ENCODE measurements at regions not wholly inside any gene's neighbourhood (a gene's known extent, or its start where the extent isn't known, plus 50 kb on each side); places are given as distances from the start of the nearest gene placed in this dataset.

DNA sequence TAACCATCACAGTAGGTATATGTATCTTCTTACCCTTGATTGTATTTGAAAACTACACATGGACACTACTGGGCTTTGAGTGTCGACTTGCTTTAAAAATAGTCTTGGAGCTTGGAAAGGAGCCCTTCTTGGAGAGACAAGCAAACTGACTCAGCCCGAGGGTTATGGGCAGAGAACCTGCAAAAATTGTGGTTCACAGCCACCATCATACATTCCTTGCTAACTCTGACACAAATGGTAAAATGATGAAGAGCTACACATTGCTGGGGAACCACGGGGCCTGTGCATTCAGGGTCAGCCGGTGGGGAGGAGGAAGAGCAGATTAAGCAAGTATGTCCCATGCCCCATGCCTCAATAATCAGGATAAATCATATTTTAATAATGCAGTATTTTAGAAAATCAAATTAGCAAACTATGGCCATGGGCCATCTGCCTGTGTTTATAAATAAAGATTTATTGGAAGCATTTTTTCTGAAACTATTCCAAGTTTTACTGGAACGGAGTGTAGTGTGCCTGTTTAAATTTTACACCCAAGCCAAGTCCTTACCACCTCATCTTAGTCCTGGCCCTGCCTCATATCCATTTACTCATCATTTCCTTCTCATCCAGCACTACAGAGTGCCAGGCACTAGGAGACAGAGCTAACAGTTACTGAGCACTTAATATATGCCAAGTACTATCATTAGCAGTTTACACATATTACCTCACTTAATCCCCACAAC, 195.7 kb downstream of the PALM2AKAP2 start:
- H3K27ac Mint-ChIP-seq, result no peak overlapping the region
- H3K4me1 Mint-ChIP-seq (ENCODE audit: low read depth), result peaks cover 20% of the 10 kb centered on the region
- H3K36me3 Mint-ChIP-seq (ENCODE audit: low read depth), result no peaks in the 10 kb centered on the region
- no peak for TF ChIP-seq CTCF (IDR thresholded peaks at IDR 0.05)
- CTCF ChIA-PET, result no interaction called here
- intact Hi-C loops (cut with micrococcal nuclease), result no loop called here
- POLR2A ChIA-PET, result no interaction called here
- no peak overlapping the region for H3K4me3 Mint-ChIP-seq
- no peaks in the 10 kb centered on the region for H3K27me3 Mint-ChIP-seq
- no peak for ATAC-seq
- no peak for DNase-seq
- H3K9me3 Mint-ChIP-seq, result no peaks in the 10 kb centered on the region

DNA sequence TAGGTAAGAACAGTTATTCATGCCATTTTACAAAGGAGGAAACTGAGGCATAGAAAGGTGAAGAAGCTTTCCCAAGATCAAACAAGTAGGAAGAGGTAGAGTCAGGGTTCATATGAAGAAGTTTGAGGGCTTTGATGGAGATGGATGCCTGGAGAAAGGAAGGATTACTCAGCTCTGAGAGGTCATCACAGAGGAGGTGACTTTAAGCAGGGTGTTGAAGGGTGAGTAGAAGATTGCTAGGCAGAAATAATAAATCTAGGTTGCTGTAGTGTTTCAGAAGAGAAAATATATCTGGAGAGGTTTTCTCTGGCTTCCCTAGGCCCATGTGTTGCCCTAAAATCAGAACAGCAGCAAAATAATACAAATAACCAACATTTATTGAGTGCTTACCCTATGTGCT, 196.3 kb downstream of the PALM2AKAP2 start:
- intact Hi-C loops (cut with micrococcal nuclease), result no loop called here
- Mint-ChIP-seq H3K9me3 (no peaks in the 10 kb centered on the region), H3K36me3 (ENCODE audit: low read depth) (no peaks in the 10 kb centered on the region), H3K4me3 (no peak overlapping the region), H3K27me3 (no peaks in the 10 kb centered on the region), H3K4me1 (ENCODE audit: low read depth) (peaks cover 20% of the 10 kb centered on the region), H3K27ac (no peak overlapping the region)
- no peak for TF ChIP-seq CTCF (IDR thresholded peaks at IDR 0.05)
- CTCF ChIA-PET, result no interaction called here
- ATAC-seq (no peak), DNase-seq (no peak)
- POLR2A ChIA-PET, result no interaction called here

DNA sequence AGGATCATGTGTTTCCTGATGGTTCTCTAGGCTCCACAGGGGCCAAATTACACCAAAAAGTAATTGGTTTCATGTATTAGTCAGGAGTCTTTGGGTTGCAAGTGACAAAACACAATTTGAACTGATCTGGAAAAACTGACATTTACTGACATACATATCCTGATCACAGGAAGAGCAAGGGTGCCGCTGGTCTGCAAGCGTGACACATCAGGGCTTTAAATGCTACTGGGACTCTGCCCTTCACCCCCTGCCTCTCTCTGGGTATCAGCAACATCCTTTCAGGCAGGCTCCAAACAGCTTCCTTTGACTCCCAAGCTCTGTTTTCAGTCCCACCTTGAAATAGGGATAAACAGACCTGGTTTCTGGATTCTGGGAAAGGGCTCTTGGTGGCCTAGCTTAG, 197.5 kb downstream of the PALM2AKAP2 start:
- ChIA-PET CTCF (no interaction called here), POLR2A (no interaction called here)
- Mint-ChIP-seq H3K9me3 (peaks cover 6% of the 10 kb centered on the region), H3K4me3 (no peak overlapping the region), H3K27me3 (no peaks in the 10 kb centered on the region), H3K27ac (no peak overlapping the region), H3K36me3 (ENCODE audit: low read depth) (no peaks in the 10 kb centered on the region), H3K4me1 (ENCODE audit: low read depth) (peaks cover 11% of the 10 kb centered on the region)
- no peak for ATAC-seq
- TF ChIP-seq CTCF (IDR thresholded peaks at IDR 0.05), result no peak
- intact Hi-C loops (cut with micrococcal nuclease), result no loop called here
- no peak for DNase-seq

DNA sequence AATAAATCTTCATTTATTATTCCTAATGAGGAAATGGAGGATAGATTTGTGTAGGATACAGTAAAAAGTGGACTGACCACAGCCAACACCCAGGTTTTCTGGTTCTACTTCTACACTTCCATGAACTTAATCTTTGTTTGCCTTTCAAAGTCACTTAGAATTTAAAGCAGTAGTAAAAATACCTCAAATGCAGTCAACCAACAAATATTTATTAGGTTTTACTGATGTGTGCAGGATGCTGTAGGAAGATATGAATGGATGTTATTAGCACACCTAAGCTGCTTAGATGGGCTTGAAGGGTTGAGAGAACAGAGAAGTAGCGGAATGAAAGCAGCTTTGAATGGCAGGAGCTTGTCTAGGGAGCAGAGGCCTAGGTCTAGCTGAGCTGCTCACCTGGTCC, 201.1 kb downstream of the PALM2AKAP2 start:
- H3K4me1 Mint-ChIP-seq (ENCODE audit: low read depth), result no peaks in the 10 kb centered on the region
- H3K9me3 Mint-ChIP-seq, result peaks cover 6% of the 10 kb centered on the region
- H3K27me3 Mint-ChIP-seq, result no peaks in the 10 kb centered on the region
- CTCF ChIA-PET, result no interaction called here
- H3K4me3 Mint-ChIP-seq, result no peak overlapping the region
- no peak for ATAC-seq
- no peak for TF ChIP-seq CTCF (IDR thresholded peaks at IDR 0.05)
- H3K36me3 Mint-ChIP-seq (ENCODE audit: low read depth), result no peaks in the 10 kb centered on the region
- POLR2A ChIA-PET, result no interaction called here
- intact Hi-C loops (cut with micrococcal nuclease), result no loop called here
- no peak overlapping the region for H3K27ac Mint-ChIP-seq
- DNase-seq, result no peak

DNA sequence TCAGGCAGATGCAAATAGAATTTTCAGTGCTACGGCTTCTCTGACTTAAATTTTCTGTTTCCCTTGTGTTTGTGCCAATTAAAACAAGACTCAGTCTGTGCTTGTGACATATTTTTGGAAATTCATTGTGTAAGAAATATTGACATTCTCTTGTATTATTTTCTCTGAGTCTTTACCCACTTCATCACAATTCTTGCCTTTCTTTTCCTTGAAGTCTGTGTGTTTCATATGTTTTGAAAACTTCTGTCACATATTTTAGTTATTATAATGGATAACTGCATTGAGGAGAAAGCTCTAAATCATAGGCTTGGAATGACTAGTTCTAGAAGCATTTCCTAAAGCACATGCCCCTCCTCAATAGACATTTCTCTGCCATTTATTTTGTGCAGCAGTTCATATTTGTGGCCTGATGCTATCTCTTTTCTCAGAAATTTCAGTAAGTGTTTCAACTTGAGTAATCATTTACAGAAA, 206.6 kb downstream of the PALM2AKAP2 start:
- TF ChIP-seq CTCF (IDR thresholded peaks at IDR 0.05), result no peak
- intact Hi-C loops (cut with micrococcal nuclease), result no loop called here
- Mint-ChIP-seq H3K27me3 (no peaks in the 10 kb centered on the region), H3K36me3 (ENCODE audit: low read depth) (no peaks in the 10 kb centered on the region), H3K4me3 (no peak overlapping the region), H3K9me3 (peaks cover 23% of the 10 kb centered on the region), H3K4me1 (ENCODE audit: low read depth) (no peaks in the 10 kb centered on the region), H3K27ac (no peak overlapping the region)
- no peak for DNase-seq
- CTCF ChIA-PET, result no interaction called here
- no peak for ATAC-seq
- POLR2A ChIA-PET, result no interaction called here

Measured in activated CD8-positive, alpha-beta T cell treated with anti-CD3 and anti-CD28 coated beads for 36 hours (primary cell).